Kidney epithelial cell (primary cell): ENCODE measurements at regions not wholly inside any gene's neighbourhood (a gene's known extent, or its start where the extent isn't known, plus 50 kb on each side); places are given as distances from the start of the nearest gene placed in this dataset.

Source experiments
- DNase-seq: peaks from one replicate; pipeline ENCODE4 v3.0.0-alpha.2; 2010; ENCODE audit warnings: low read depth
- H3K27me3 ChIP-seq: 2 replicates; pipeline ENCODE4 v1.6.0; 2011; ENCODE audit warnings: low read length; ENCODE audit not compliant: control insufficient read depth, insufficient read depth
- H3K36me3 ChIP-seq: 2 replicates; pipeline ENCODE4 v1.5.1; 2011; ENCODE audit warnings: low read length; ENCODE audit not compliant: control insufficient read depth, insufficient read depth
- H3K4me3 ChIP-seq: 2 replicates; pipeline ENCODE4 v1.5.1; 2011; ENCODE audit warnings: low read depth, mild to moderate bottlenecking, control low read depth, low read length
- CTCF ChIP-seq: IDR thresholded peaks from 2 replicates; pipeline ENCODE4 v1.5.1; 2011; ENCODE audit warnings: mild to moderate bottlenecking, moderate library complexity, low read length, control low read depth, inconsistent platforms; ENCODE audit not compliant: insufficient read depth, poor library complexity, severe bottlenecking

GRCh38 chr1:244995602-244996400 is 131.5 kb upstream of the HNRNPU start:
- no peak for TF ChIP-seq CTCF
- no peak overlapping the region for H3K4me3 ChIP-seq
- no peaks in the 10 kb centered on the region for H3K36me3 ChIP-seq
- DNase-seq, result no peak
- no peaks in the 10 kb centered on the region for H3K27me3 ChIP-seq

- DNase-seq, result no peak
- Histone ChIP-seq H3K4me3 (no peak overlapping the region), H3K36me3 (no peaks in the 10 kb centered on the region), H3K27me3 (no peaks in the 10 kb centered on the region)
- no peak for TF ChIP-seq CTCF
These were observed 128.5 kb upstream of the HNRNPU start for GRCh38 chr1:244992833-244993232.

- Histone ChIP-seq H3K27me3 (no peaks in the 10 kb centered on the region), H3K4me3 (no peak overlapping the region), H3K36me3 (no peaks in the 10 kb centered on the region)
- no peak for TF ChIP-seq CTCF
- DNase-seq, result peak; percentile 35
These were observed 125.5 kb upstream of the HNRNPU start for GRCh38 chr1:244989813-244990212.

DNA sequence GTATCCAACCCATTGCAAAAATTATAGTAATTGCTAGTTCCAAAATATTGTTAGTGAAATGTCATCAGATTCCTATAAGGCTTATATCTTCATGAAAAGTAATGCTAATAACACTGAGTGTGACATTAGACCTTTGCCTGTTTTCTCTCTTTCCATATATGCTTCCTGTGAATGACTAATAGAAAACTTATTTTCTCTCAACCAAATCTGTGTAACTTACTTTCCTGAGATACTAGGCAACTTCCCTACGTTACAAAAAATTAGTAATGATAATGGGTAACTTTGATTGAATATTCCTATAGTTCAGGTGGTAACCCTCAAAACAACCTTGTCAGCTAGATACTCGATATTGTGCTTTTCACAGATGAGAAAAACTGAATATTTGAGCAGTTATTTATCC is 124.2 kb upstream of the HNRNPU start:
- no peak overlapping the region for H3K4me3 ChIP-seq
- no peak for DNase-seq
- no peaks in the 10 kb centered on the region for H3K27me3 ChIP-seq
- no peak for TF ChIP-seq CTCF
- no peaks in the 10 kb centered on the region for H3K36me3 ChIP-seq

- no peaks in the 10 kb centered on the region for H3K36me3 ChIP-seq
- H3K27me3 ChIP-seq, result no peaks in the 10 kb centered on the region
- no peak for DNase-seq
- no peak for TF ChIP-seq CTCF
- no peak overlapping the region for H3K4me3 ChIP-seq
These were observed 116.3 kb upstream of the HNRNPU start for GRCh38 chr1:244980605-244981004.

DNA sequence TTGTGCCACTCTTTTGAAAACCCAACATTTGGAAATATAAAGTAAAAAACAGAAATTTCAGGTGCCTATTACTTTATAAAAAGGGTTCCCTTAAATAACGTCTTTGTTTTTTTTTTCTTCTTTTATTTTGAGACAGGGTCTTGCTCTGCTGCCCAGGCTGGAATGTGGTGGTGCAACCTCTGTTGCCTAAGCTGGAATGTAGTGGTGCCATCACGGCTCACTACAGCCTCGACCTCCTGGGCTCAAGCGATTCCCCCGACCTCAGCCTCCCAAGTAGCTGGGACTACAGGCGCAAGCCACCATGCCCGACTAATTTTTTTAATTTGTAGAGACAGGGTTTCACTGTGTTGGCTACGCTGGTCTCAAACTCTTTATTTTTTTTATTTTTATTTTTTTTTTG is 110.2 kb upstream of the HNRNPU start:
- DNase-seq, result no peak
- no peak for TF ChIP-seq CTCF

More for the DNA sequence above, 110.2 kb upstream of the HNRNPU start:
- Histone ChIP-seq H3K36me3 (no peaks in the 10 kb centered on the region), H3K4me3 (no peak overlapping the region), H3K27me3 (no peaks in the 10 kb centered on the region)
